ENCODE measurements at regions not wholly inside any gene's neighbourhood (a gene's known extent, or its start where the extent isn't known, plus 50 kb on each side); places are given as distances from the start of the nearest gene placed in this dataset.

DNA sequence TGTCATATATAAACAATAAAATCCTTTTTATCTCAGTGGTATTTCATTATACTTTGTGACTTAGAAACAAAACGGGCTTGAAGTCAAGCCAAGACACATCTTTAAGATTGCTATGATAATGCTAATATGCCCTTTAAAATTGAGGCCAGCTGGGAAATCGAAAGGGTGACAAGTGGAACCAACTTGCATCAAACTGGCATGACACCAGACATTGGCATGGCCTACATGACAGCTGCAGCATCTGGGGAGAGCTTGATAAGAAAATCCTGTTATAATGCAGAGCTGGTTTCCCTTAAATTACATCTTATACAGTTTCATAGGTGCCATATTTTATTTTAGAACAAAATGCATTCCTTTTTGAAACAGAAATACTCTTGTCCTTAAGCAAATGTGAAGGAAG, 325.2 kb downstream of the ZBBX start:
- DNase-seq (ENCODE audit: low read depth, low spot score) (no peak), FAIRE-seq (no peak)
- Histone ChIP-seq H3K27ac (ENCODE audit: control insufficient read depth, insufficient read depth, low read length) (no peak overlapping the region), H3K4me2 (ENCODE audit: control insufficient read depth, extremely low read depth, insufficient read depth, low read depth, low read length) (no peak overlapping the region), H3K79me2 (ENCODE audit: control insufficient read depth, insufficient read depth, low read length) (no peaks in the 10 kb centered on the region), H3K4me1 (ENCODE audit: control insufficient read depth, extremely low read depth, insufficient read depth, low read length) (no peaks in the 10 kb centered on the region), H3K9me3 (ENCODE audit: control insufficient read depth, low read depth, low read length) (no peaks in the 10 kb centered on the region), H4K20me1 (ENCODE audit: control insufficient read depth, extremely low read depth, insufficient read depth, low read length) (no peaks in the 10 kb centered on the region), H3K27me3 (ENCODE audit: control insufficient read depth, extremely low read depth, insufficient read depth, low read length) (no peaks in the 10 kb centered on the region), H2AFZ (ENCODE audit: control insufficient read depth, low read length) (no peak overlapping the region), H3K4me3 (ENCODE audit: control insufficient read depth in 2 of 3, extremely low read depth in 1 of 3, insufficient read depth in 2 of 3, low read depth in 1 of 3, low read length in 3 of 3) (no peak overlapping the region), H3K9ac (ENCODE audit: control insufficient read depth, extremely low read depth, insufficient read depth, low read length) (no peak overlapping the region), H3K9me1 (ENCODE audit: control insufficient read depth, extremely low read depth, insufficient read depth, low read length) (no peaks in the 10 kb centered on the region), H3K36me3 (ENCODE audit: control insufficient read depth in 2 of 2, extremely low read depth in 1 of 2, insufficient read depth in 2 of 2, low read length in 2 of 2) (no peaks in the 10 kb centered on the region)
- dilution Hi-C loops (cut with MboI; ENCODE audit: extremely low pct_ligation_motif_present, low sequenced_read_pairs), result no loop called here
- TF ChIP-seq, protein P1, sequence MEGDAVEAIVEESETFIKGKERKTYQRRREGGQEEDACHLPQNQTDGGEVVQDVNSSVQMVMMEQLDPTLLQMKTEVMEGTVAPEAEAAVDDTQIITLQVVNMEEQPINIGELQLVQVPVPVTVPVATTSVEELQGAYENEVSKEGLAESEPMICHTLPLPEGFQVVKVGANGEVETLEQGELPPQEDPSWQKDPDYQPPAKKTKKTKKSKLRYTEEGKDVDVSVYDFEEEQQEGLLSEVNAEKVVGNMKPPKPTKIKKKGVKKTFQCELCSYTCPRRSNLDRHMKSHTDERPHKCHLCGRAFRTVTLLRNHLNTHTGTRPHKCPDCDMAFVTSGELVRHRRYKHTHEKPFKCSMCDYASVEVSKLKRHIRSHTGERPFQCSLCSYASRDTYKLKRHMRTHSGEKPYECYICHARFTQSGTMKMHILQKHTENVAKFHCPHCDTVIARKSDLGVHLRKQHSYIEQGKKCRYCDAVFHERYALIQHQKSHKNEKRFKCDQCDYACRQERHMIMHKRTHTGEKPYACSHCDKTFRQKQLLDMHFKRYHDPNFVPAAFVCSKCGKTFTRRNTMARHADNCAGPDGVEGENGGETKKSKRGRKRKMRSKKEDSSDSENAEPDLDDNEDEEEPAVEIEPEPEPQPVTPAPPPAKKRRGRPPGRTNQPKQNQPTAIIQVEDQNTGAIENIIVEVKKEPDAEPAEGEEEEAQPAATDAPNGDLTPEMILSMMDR (optimal IDR thresholded peaks at IDR 0.05 in 1 of 3, IDR thresholded peaks at IDR 0.05 in 1 of 3, conservative IDR thresholded peaks at IDR 0.05 in 1 of 3; ENCODE audit: extremely low read depth in 1 of 3, insufficient read depth in 2 of 3, low read length in 3 of 3), result no peak
- TF ChIP-seq EZH2 (IDR thresholded peaks at IDR 0.05; ENCODE audit: low read length), result no peak

DNA sequence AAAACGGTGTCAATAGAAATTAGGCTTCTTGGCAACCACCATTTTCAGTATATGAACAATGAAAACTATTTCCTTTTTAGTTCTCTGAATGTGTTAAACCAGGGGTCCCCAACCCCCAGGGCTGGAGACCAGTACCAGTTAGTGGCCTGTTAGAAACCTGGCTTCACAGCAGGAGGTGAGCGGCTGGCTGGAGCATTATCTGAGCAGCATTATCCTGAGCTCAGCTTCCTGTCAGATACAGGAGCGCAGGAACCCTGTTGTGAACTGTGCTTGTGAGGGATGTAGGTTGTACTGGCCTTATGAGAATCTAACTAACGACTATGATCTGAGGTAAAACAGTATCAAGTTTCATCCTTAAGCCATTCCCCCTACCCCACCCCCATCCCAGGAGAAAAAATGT, 328.7 kb downstream of the ZBBX start:
- TF ChIP-seq, protein P1 (optimal IDR thresholded peaks at IDR 0.05 in 1 of 3, IDR thresholded peaks at IDR 0.05 in 1 of 3, conservative IDR thresholded peaks at IDR 0.05 in 1 of 3; ENCODE audit: extremely low read depth in 1 of 3, insufficient read depth in 2 of 3, low read length in 3 of 3), result no peak
- no peak for TF ChIP-seq EZH2 (IDR thresholded peaks at IDR 0.05; ENCODE audit: low read length)
- no peaks in the 10 kb centered on the region for H3K9me1 ChIP-seq (ENCODE audit: control insufficient read depth, extremely low read depth, insufficient read depth, low read length)
- no peaks in the 10 kb centered on the region for H3K79me2 ChIP-seq (ENCODE audit: control insufficient read depth, insufficient read depth, low read length)
- H3K4me1 ChIP-seq (ENCODE audit: control insufficient read depth, extremely low read depth, insufficient read depth, low read length), result no peaks in the 10 kb centered on the region
- no peak overlapping the region for H3K4me3 ChIP-seq (ENCODE audit: control insufficient read depth in 2 of 3, extremely low read depth in 1 of 3, insufficient read depth in 2 of 3, low read depth in 1 of 3, low read length in 3 of 3)
- H3K36me3 ChIP-seq (ENCODE audit: control insufficient read depth in 2 of 2, extremely low read depth in 1 of 2, insufficient read depth in 2 of 2, low read length in 2 of 2), result no peaks in the 10 kb centered on the region
- no peak overlapping the region for H3K27ac ChIP-seq (ENCODE audit: control insufficient read depth, insufficient read depth, low read length)
- dilution Hi-C loops (cut with MboI; ENCODE audit: extremely low pct_ligation_motif_present, low sequenced_read_pairs), result no loop called here
- no peak overlapping the region for H3K4me2 ChIP-seq (ENCODE audit: control insufficient read depth, extremely low read depth, insufficient read depth, low read depth, low read length)
- no peak overlapping the region for H2AFZ ChIP-seq (ENCODE audit: control insufficient read depth, low read length)
- H4K20me1 ChIP-seq (ENCODE audit: control insufficient read depth, extremely low read depth, insufficient read depth, low read length), result no peaks in the 10 kb centered on the region
- no peaks in the 10 kb centered on the region for H3K9me3 ChIP-seq (ENCODE audit: control insufficient read depth, low read depth, low read length)
- H3K9ac ChIP-seq (ENCODE audit: control insufficient read depth, extremely low read depth, insufficient read depth, low read length), result no peak overlapping the region
- FAIRE-seq (no peak), DNase-seq (ENCODE audit: low read depth, low spot score) (no peak)
- H3K27me3 ChIP-seq (ENCODE audit: control insufficient read depth, extremely low read depth, insufficient read depth, low read length), result no peaks in the 10 kb centered on the region

Data from keratinocyte (primary cell).